ENCODE measurements at regions not wholly inside any gene's neighbourhood (a gene's known extent, or its start where the extent isn't known, plus 50 kb on each side); places are given as distances from the start of the nearest gene placed in this dataset.

DNA sequence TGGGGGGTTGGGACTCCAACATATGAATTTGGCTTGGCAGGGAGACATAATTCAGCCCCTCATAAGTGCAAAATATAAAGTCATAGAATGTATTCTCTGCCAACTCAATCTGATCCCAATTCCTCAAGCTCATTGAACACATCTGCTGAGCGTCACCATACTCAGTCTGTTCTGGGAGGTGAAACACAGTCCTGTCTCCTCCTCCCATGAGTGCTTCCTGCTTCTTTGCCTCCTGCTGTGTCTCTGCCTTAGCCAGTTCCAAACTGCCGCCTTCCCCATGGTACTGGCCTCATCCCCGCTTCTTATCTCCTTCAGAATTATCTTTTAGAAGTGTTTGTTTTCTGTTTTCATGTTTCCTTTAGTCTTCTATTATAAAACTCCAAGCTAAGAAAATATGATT is 365.5 kb downstream of the TNS3 start:
- no peak for ATAC-seq (ENCODE audit: low read depth)
- POLR2A ChIA-PET: no interaction called here
- peaks cover 6% of the 10 kb centered on the region for H3K4me1 Mint-ChIP-seq

DNA sequence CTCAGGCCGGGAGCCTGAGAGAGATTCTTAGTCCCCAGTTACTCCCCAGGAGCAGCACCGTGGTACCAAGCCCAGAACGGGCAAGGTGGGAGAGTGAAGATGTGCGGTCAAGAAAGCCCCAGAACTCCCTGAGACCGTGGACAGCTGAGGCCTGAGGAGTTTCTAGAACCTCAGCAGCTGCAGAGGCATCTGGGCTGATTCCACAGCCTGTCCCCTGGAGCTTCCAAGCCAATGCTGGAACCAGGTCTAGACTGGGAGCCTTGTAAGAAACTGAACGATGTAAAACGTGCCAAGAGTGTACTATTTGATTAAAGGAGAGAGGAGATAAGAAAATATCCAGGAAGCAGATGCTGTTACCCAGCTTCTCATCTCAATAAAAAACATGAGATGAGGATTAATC is 366.3 kb downstream of the TNS3 start:
- DNase-seq (no peak), ATAC-seq (ENCODE audit: low read depth) (no peak)
- no peak overlapping the region for H3K27ac ChIP-seq (ENCODE audit: low read length in 2 of 2)
- Mint-ChIP-seq H3K4me3 (no peak overlapping the region), H3K4me1 (peaks cover 6% of the 10 kb centered on the region), H3K9me3 (ENCODE audit: insufficient read depth) (no peaks in the 10 kb centered on the region), H3K27ac (no peak overlapping the region), H3K27me3 (peaks cover 8% of the 10 kb centered on the region)
- H3K9ac ChIP-seq (ENCODE audit: low read length): no peak overlapping the region
- H3K4me3 ChIP-seq (ENCODE audit: control extremely low read depth in 1 of 5, extremely low read depth in 1 of 5, insufficient read depth in 1 of 5, low read depth in 2 of 5, low read length in 4 of 5): no peak overlapping the region
- H3K4me2 ChIP-seq (replicated peaks; ENCODE audit: low read depth, low read length, poor library complexity, severe bottlenecking): no peak overlapping the region
- peaks cover 0 to 9% of the 10 kb centered on the region in 2 donors for H3K4me1 ChIP-seq (ENCODE audit: control insufficient read depth in 2 of 2, insufficient read depth in 2 of 2, low read length in 2 of 2)
- POLR2A ChIA-PET: no interaction called here
- intact Hi-C loops (cut with micrococcal nuclease): no loop called here
- CTCF ChIA-PET: interaction anchor here (0.6 kb wide), 1 partner anchor 106 kb away, joined by 4 read pairs; no protein-coding TSS in a partner anchor
- TF ChIP-seq EZH2 (IDR thresholded peaks at IDR 0.05; ENCODE audit: borderline replicate concordance, insufficient read depth, low read depth, low read length, poor library complexity, severe bottlenecking): no peak
- TF ChIP-seq, protein P1, sequence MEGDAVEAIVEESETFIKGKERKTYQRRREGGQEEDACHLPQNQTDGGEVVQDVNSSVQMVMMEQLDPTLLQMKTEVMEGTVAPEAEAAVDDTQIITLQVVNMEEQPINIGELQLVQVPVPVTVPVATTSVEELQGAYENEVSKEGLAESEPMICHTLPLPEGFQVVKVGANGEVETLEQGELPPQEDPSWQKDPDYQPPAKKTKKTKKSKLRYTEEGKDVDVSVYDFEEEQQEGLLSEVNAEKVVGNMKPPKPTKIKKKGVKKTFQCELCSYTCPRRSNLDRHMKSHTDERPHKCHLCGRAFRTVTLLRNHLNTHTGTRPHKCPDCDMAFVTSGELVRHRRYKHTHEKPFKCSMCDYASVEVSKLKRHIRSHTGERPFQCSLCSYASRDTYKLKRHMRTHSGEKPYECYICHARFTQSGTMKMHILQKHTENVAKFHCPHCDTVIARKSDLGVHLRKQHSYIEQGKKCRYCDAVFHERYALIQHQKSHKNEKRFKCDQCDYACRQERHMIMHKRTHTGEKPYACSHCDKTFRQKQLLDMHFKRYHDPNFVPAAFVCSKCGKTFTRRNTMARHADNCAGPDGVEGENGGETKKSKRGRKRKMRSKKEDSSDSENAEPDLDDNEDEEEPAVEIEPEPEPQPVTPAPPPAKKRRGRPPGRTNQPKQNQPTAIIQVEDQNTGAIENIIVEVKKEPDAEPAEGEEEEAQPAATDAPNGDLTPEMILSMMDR (IDR thresholded peaks at IDR 0.05): no peak
- WGBS (ENCODE audit: insufficient coverage): 83% methylated on average over 4 of the region's 7 CpGs
- peaks cover 0 to 1% (median 0%) of the 10 kb centered on the region in 3 donors for H3K9me3 ChIP-seq (ENCODE audit: control extremely low read depth in 1 of 3, control insufficient read depth in 2 of 3, insufficient read depth in 1 of 3, low read length in 2 of 3)
- no peaks in the 10 kb centered on the region for H3K79me2 ChIP-seq (ENCODE audit: control insufficient read depth, insufficient read depth, low read length)
- no peaks in the 10 kb centered on the region for H4K20me1 ChIP-seq (ENCODE audit: control insufficient read depth, insufficient read depth, low read length, poor library complexity, severe bottlenecking)
- H2AFZ ChIP-seq (ENCODE audit: insufficient read depth, low read depth, low read length, poor library complexity, severe bottlenecking): no peak overlapping the region
- no peaks in the 10 kb centered on the region for H3K27me3 ChIP-seq (replicated peaks in 1 of 4; ENCODE audit: control extremely low read depth in 1 of 4, control insufficient read depth in 3 of 4, insufficient read depth in 4 of 4, low read length in 3 of 4)
- H3K36me3 ChIP-seq (replicated peaks in 1 of 2; ENCODE audit: control extremely low read depth in 1 of 2, control insufficient read depth in 1 of 2, extremely low read depth in 1 of 2, insufficient read depth in 2 of 2, low read length in 1 of 2): no peaks in the 10 kb centered on the region

More for the DNA sequence above, 365.5 kb downstream of the TNS3 start:
- CTCF ChIA-PET: no interaction called here
- no peak overlapping the region for H3K9ac ChIP-seq (ENCODE audit: low read length)
- no peaks in the 10 kb centered on the region for H3K79me2 ChIP-seq (ENCODE audit: control insufficient read depth, insufficient read depth, low read length)
- no peaks in the 10 kb centered on the region for H4K20me1 ChIP-seq (ENCODE audit: control insufficient read depth, insufficient read depth, low read length, poor library complexity, severe bottlenecking)
- WGBS (ENCODE audit: insufficient coverage): 88% methylated on average over 1 of the region's 3 CpGs
- H3K27me3 ChIP-seq (replicated peaks in 1 of 4; ENCODE audit: control extremely low read depth in 1 of 4, control insufficient read depth in 3 of 4, insufficient read depth in 4 of 4, low read length in 3 of 4): peaks cover 0 to 2% (median 0%) of the 10 kb centered on the region in 4 experiments
- Mint-ChIP-seq H3K27me3 (peaks cover 4% of the 10 kb centered on the region), H3K4me3 (no peak overlapping the region), H3K9me3 (ENCODE audit: insufficient read depth) (no peaks in the 10 kb centered on the region), H3K27ac (no peak overlapping the region)
- H3K27ac ChIP-seq (ENCODE audit: low read length in 2 of 2): no peak overlapping the region
- no peak for TF ChIP-seq EZH2 (IDR thresholded peaks at IDR 0.05; ENCODE audit: borderline replicate concordance, insufficient read depth, low read depth, low read length, poor library complexity, severe bottlenecking)
- TF ChIP-seq, protein P1 (IDR thresholded peaks at IDR 0.05): no peak
- intact Hi-C loops (cut with micrococcal nuclease): no loop called here
- H3K4me2 ChIP-seq (replicated peaks; ENCODE audit: low read depth, low read length, poor library complexity, severe bottlenecking): no peak overlapping the region
- no peak for DNase-seq
- H3K36me3 ChIP-seq (replicated peaks in 1 of 2; ENCODE audit: control extremely low read depth in 1 of 2, control insufficient read depth in 1 of 2, extremely low read depth in 1 of 2, insufficient read depth in 2 of 2, low read length in 1 of 2): no peaks in the 10 kb centered on the region
- H3K4me1 ChIP-seq (ENCODE audit: control insufficient read depth in 2 of 2, insufficient read depth in 2 of 2, low read length in 2 of 2): peaks cover 0 to 9% of the 10 kb centered on the region in 2 donors
- H2AFZ ChIP-seq (ENCODE audit: insufficient read depth, low read depth, low read length, poor library complexity, severe bottlenecking): no peak overlapping the region
- H3K9me3 ChIP-seq (ENCODE audit: control extremely low read depth in 1 of 3, control insufficient read depth in 2 of 3, insufficient read depth in 1 of 3, low read length in 2 of 3): no peaks in the 10 kb centered on the region
- no peak overlapping the region for H3K4me3 ChIP-seq (ENCODE audit: control extremely low read depth in 1 of 5, extremely low read depth in 1 of 5, insufficient read depth in 1 of 5, low read depth in 2 of 5, low read length in 4 of 5)
